Endothelial cell of umbilical vein (primary cell): ENCODE measurements at regions not wholly inside any gene's neighbourhood (a gene's known extent, or its start where the extent isn't known, plus 50 kb on each side); places are given as distances from the start of the nearest gene placed in this dataset.

Experiments
- BruUV-seq: library from RNA; stranded (reverse); fragments of 400-500 nt; replicated peaks from 2 replicates; lab custom pipeline; 2021; lab: Mats Ljungman, UMichigan
- CTCF ChIA-PET: fragments of 300-600, 350-600 bp; sonication (Branson Sonifier 250); formaldehyde crosslinking; loops from one replicate; lab custom pipeline; 2021; ENCODE audit warnings: antibody characterized with exemption, inconsistent platforms; lab: Charles Lee
- POLR2A ChIA-PET: fragments of 300-600, 350-600 bp; sonication (Branson Sonifier 250); formaldehyde crosslinking; loops from one replicate; lab custom pipeline; 2021; ENCODE audit warnings: antibody characterized with exemption, inconsistent platforms; lab: Charles Lee
- DNase-seq: peaks from one replicate; pipeline ENCODE4 v3.0.0-alpha.2; 2011; ENCODE audit warnings: low read depth, low spot score
- FAIRE-seq: peaks from 2 replicates; lab custom pipeline; 2011; peaks lifted over from hg19 to GRCh38; lab: Jason Lieb, UNC
- H2AFZ ChIP-seq: 2 replicates; pipeline ENCODE4 v1.6.0; 2012; ENCODE audit warnings: low read depth, low read length, control low read depth, inconsistent platforms
- H3K27ac ChIP-seq: 2 replicates; pipeline ENCODE4 v1.5.1; 2011; ENCODE audit warnings: low read depth, mild to moderate bottlenecking, control low read depth, low read length, moderate library complexity; ENCODE audit not compliant: insufficient read depth
- H3K27me3 ChIP-seq, 2 experiments: 2 replicates each; pipeline versions ENCODE4 v1.6.0 to v1.6.1; 2011; ENCODE audit warnings: low read length in 2 of 2, mixed read lengths in 1 of 2; ENCODE audit not compliant: control insufficient read depth in 2 of 2, insufficient read depth in 2 of 2
- H3K36me3 ChIP-seq, 2 experiments: 2 replicates in 1 of 2; 3 replicates in 1 of 2; pipeline ENCODE4 v1.5.1; 2011; ENCODE audit warnings: low read length in 2 of 2, mild to moderate bottlenecking in 1 of 2, moderate library complexity in 1 of 2; ENCODE audit not compliant: control insufficient read depth in 2 of 2, insufficient read depth in 2 of 2; ENCODE audit errors: extremely low read depth in 1 of 2
- H3K4me1 ChIP-seq: 3 replicates; pipeline ENCODE4 v1.5.1; 2011; ENCODE audit warnings: mild to moderate bottlenecking, low read length; ENCODE audit not compliant: control insufficient read depth, insufficient read depth; ENCODE audit errors: extremely low read depth
- H3K4me2 ChIP-seq: 2 replicates; pipeline ENCODE4 v1.6.1; 2011; ENCODE audit warnings: low read length, control low read depth, mixed read lengths; ENCODE audit not compliant: insufficient read depth
- H3K4me3 ChIP-seq, 3 experiments: fragments of 200-600 bp in 1 of 3; sonication (generic), shearing (Covaris generic) in 1 of 3; replicated peaks in 1 of 3; 2 replicates each; pipeline ENCODE4 v1.5.1; 2011 to 2016; ENCODE audit warnings: control low read depth in 3 of 3, low read length in 3 of 3, mild to moderate bottlenecking in 2 of 3, inconsistent platforms in 1 of 3, low read depth in 1 of 3, moderate library complexity in 1 of 3; ENCODE audit not compliant: insufficient read depth in 1 of 3
- H3K79me2 ChIP-seq: 2 replicates; pipeline ENCODE4 v1.6.0; 2012; ENCODE audit warnings: low read length, inconsistent platforms; ENCODE audit not compliant: control insufficient read depth, insufficient read depth
- H3K9ac ChIP-seq: replicated peaks from 2 replicates; pipeline ENCODE3; 2011; ENCODE audit warnings: low read length, control low read depth; ENCODE audit not compliant: insufficient read depth; ENCODE audit errors: extremely low read depth
- H3K9me1 ChIP-seq: replicated peaks from 3 replicates; pipeline ENCODE4 v1.6.0; 2011; ENCODE audit warnings: mild to moderate bottlenecking, low read length; ENCODE audit not compliant: control insufficient read depth, insufficient read depth; ENCODE audit errors: extremely low read depth
- H3K9me3 ChIP-seq: replicated peaks from 2 replicates; pipeline ENCODE4 v1.5.1; 2012; ENCODE audit warnings: low read length, inconsistent platforms; ENCODE audit not compliant: control insufficient read depth, insufficient read depth
- H4K20me1 ChIP-seq: replicated peaks from 2 replicates; pipeline ENCODE3; 2011; ENCODE audit warnings: mild to moderate bottlenecking, low read length; ENCODE audit not compliant: control insufficient read depth, insufficient read depth; ENCODE audit errors: extremely low read depth
- EZH2 ChIP-seq: IDR thresholded peaks from 2 replicates; pipeline ENCODE4 v1.6.1; 2012; ENCODE audit warnings: borderline replicate concordance, low read depth, mild to moderate bottlenecking, moderate library complexity, low read length, inconsistent platforms; ENCODE audit not compliant: severe bottlenecking
- FOS ChIP-seq: IDR thresholded peaks from 2 replicates; pipeline ENCODE4 v1.6.1; 2011; ENCODE audit warnings: mild to moderate bottlenecking, low read length, moderate library complexity, borderline replicate concordance; ENCODE audit not compliant: insufficient read depth
- GATA2 ChIP-seq: IDR thresholded peaks from 2 replicates; pipeline ENCODE4 v1.7.0; 2011; ENCODE audit warnings: low read depth, mild to moderate bottlenecking, moderate library complexity, mixed read lengths, low read length; ENCODE audit not compliant: insufficient read length, insufficient read depth
- JUN ChIP-seq: IDR thresholded peaks from 2 replicates; pipeline ENCODE4 v1.6.1; 2011; ENCODE audit warnings: borderline replicate concordance, low read depth; ENCODE audit not compliant: insufficient read length, insufficient read depth
- MYC ChIP-seq: IDR thresholded peaks from one replicate; pipeline ENCODE4 v1.6.1; 2011; ENCODE audit warnings: mild to moderate bottlenecking, low read depth, low read length
- POLR2A ChIP-seq: IDR thresholded peaks from 2 replicates; pipeline ENCODE4 v1.6.1; 2012; ENCODE audit warnings: low read depth, mild to moderate bottlenecking, control low read depth, low read length
- POLR2AphosphoS5 ChIP-seq: IDR thresholded peaks from 2 replicates; pipeline ENCODE4 v1.6.1; 2012; ENCODE audit warnings: low read depth, mild to moderate bottlenecking, control low read depth, low read length, moderate library complexity; ENCODE audit not compliant: insufficient read depth
- dilution Hi-C: fragments of 300-500 bp; cut with MboI; formaldehyde crosslinking; loops from one replicate; pipeline ENCODE4 v1.15.0; 2019; ENCODE audit warnings: low sequenced_read_pairs; ENCODE audit not compliant: extremely low pct_ligation_motif_present
- intact Hi-C: fragments of 100-400 bp; cut with micrococcal nuclease; formaldehyde crosslinking; loops from one replicate; pipeline ENCODE4 v1.10.0; 2022
- TF ChIP-seq, protein P1 (sequence below): IDR thresholded peaks from 2 replicates; pipeline ENCODE4 v1.6.1; 2011; ENCODE audit not compliant: insufficient read depth, insufficient read length
- TF ChIP-seq, protein P2 (sequence below), 2 donors: IDR thresholded peaks; 1 replicate in 1 of 2; 2 replicates in 1 of 2; pipeline ENCODE4 v1.5.1; 2011; ENCODE audit warnings: low read length in 2 of 2, mild to moderate bottlenecking in 2 of 2, moderate library complexity in 2 of 2, control low read depth in 1 of 2, inconsistent platforms in 1 of 2, low read depth in 1 of 2; ENCODE audit not compliant: insufficient read depth in 1 of 2; ENCODE audit errors: extremely low read depth in 1 of 2

DNA sequence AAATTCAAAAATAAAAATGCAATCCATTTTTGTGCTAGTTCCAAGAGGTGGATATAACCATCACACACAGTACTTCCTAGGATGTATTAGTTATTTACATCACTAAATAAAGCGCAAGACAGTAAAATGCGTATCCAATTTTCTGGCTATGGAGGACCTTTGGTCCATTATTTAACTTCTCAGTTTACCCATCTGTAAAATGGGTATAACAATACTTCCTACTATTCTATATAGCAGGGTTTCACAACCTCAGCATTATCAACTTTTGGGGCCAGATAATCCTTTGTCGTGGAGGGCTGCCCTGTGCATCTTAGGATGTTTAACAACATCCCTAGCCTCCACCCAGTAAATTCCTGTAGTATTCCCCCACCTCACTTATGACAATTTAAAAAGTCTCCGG lies 275.1 kb upstream of the PKDCC start:
- no peaks in the 10 kb centered on the region for H3K9me3 ChIP-seq
- no peaks in the 10 kb centered on the region for H3K27me3 ChIP-seq
- no peaks in the 10 kb centered on the region for H4K20me1 ChIP-seq
- ChIA-PET CTCF (no interaction called here), POLR2A (no interaction called here)
- no peaks in the 10 kb centered on the region for H3K9me1 ChIP-seq
- H2AFZ ChIP-seq = no peak overlapping the region
- H3K9ac ChIP-seq = no peak overlapping the region
- no peak overlapping the region for H3K27ac ChIP-seq
- no peaks in the 10 kb centered on the region for H3K79me2 ChIP-seq
- H3K4me2 ChIP-seq = no peak overlapping the region
- H3K4me3 ChIP-seq = no peak overlapping the region
- intact Hi-C loops (no loop called here), dilution Hi-C loops (no loop called here)
- FAIRE-seq (no peak), DNase-seq (no peak)
- H3K36me3 ChIP-seq = no peaks in the 10 kb centered on the region
- TF ChIP-seq MYC = no peak
- no peak for TF ChIP-seq EZH2
- TF ChIP-seq JUN = no peak
- TF ChIP-seq GATA2 = no peak
- TF ChIP-seq, protein P1, sequence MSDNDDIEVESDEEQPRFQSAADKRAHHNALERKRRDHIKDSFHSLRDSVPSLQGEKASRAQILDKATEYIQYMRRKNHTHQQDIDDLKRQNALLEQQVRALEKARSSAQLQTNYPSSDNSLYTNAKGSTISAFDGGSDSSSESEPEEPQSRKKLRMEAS = no peak
- no peaks in the 10 kb centered on the region for H3K4me1 ChIP-seq
- no TSS peak for BruUV-seq

DNA sequence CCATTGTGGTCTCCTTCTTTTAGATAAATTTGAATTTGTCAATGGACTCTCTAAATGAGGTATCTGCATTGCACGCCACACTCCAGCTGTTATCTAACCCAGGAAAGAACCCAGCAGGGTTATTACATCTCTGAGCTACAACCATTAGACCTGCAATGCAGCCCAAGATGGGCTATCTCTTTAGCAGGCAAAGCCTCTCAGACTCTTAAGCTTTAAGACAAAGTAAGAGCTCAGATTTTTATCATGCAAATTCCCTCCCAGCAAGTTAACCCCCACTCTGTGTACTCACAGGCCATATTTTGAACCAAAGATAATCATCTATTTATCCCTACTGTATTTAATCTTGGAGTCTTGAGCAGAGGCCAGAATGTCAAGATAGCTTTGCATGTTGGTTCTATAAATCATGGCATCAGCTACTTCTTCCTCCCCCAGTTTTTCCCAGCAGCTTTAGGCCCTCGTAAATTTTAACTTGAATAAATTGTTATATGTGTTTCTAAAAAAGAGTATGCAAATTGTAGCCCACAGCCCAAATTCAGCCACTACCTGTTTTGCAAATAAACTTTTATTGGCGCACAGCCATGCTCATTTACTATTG lies 273.7 kb upstream of the PKDCC start:
- DNase-seq = no peak
- Histone ChIP-seq H3K27me3 (no peaks in the 10 kb centered on the region), H3K4me2 (no peak overlapping the region), H3K79me2 (no peaks in the 10 kb centered on the region), H4K20me1 (no peaks in the 10 kb centered on the region), H3K9me1 (no peaks in the 10 kb centered on the region), H3K9ac (no peak overlapping the region), H3K4me1 (no peaks in the 10 kb centered on the region), H2AFZ (no peak overlapping the region), H3K9me3 (no peaks in the 10 kb centered on the region), H3K36me3 (no peaks in the 10 kb centered on the region), H3K4me3 (no peak overlapping the region), H3K27ac (no peak overlapping the region)
- BruUV-seq = no TSS peak
- ChIA-PET POLR2A (no interaction called here), CTCF (no interaction called here)
- intact Hi-C loops (no loop called here), dilution Hi-C loops (no loop called here)
- TF ChIP-seq MYC (no peak), JUN (no peak), GATA2 (no peak), FOS (no peak), POLR2AphosphoS5 (no peak), POLR2A (no peak)
- TF ChIP-seq, protein P2, sequence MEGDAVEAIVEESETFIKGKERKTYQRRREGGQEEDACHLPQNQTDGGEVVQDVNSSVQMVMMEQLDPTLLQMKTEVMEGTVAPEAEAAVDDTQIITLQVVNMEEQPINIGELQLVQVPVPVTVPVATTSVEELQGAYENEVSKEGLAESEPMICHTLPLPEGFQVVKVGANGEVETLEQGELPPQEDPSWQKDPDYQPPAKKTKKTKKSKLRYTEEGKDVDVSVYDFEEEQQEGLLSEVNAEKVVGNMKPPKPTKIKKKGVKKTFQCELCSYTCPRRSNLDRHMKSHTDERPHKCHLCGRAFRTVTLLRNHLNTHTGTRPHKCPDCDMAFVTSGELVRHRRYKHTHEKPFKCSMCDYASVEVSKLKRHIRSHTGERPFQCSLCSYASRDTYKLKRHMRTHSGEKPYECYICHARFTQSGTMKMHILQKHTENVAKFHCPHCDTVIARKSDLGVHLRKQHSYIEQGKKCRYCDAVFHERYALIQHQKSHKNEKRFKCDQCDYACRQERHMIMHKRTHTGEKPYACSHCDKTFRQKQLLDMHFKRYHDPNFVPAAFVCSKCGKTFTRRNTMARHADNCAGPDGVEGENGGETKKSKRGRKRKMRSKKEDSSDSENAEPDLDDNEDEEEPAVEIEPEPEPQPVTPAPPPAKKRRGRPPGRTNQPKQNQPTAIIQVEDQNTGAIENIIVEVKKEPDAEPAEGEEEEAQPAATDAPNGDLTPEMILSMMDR (IDR thresholded peaks at IDR 0.05; ENCODE audit: extremely low read depth in 1 of 2, insufficient read depth in 1 of 2, low read depth in 1 of 2, low read length in 2 of 2) = no peak
- no peak for FAIRE-seq
